ENCODE measurements at regions not wholly inside any gene's neighbourhood (a gene's known extent, or its start where the extent isn't known, plus 50 kb on each side); places are given as distances from the start of the nearest gene placed in this dataset.

DNA sequence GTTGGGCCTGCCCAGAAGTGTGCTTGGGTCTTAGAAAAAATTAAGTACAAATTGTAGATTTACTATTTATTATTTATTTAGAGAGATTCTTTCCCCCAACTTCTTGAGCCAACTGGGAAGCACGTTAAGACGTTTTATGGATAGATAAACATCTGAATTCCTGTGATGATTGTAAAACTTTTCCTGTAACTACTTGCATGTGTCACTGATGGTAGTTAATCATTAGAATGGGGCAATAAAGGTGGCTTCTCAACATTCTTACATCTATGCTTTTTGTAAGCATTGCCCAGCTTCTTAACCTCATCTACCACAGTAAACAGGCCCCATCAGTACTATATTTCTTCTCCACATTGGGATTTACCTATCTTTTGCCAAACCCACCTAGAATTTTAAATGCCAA lies 559.8 kb downstream of the LMO4 start:
- no peak for TF ChIP-seq CBX3 (IDR thresholded peaks at IDR 0.05; ENCODE audit: borderline replicate concordance, low read depth)
- no peak for TF ChIP-seq KAT2A (conservative IDR thresholded peaks at IDR 0.05; ENCODE audit: control insufficient read depth, low read depth, low read length)
- TF ChIP-seq MYB (IDR thresholded peaks at IDR 0.05; ENCODE audit: borderline replicate concordance, low read depth, low read length): no peak
- TF ChIP-seq JUNB (IDR thresholded peaks at IDR 0.05): no peak
- 41% methylated on average over 2 of the region's 2 CpGs for WGBS (ENCODE audit: insufficient coverage, insufficient replicate concordance, low lambda C conversion rate, missing lambda C conversion rate)
- no peak overlapping the region for H3K9ac ChIP-seq (ENCODE audit: control insufficient read depth, insufficient read depth, low read length)
- H3K27ac ChIP-seq (ENCODE audit: control insufficient read depth, insufficient read depth): no peak overlapping the region
- in situ Hi-C loops (cut with MboI): no loop called here
- H3K36me3 ChIP-seq (ENCODE audit: control insufficient read depth in 2 of 2, insufficient read depth in 2 of 2, low read length in 1 of 2): no peaks in the 10 kb centered on the region
- no peak overlapping the region for H3K4me2 ChIP-seq (ENCODE audit: control insufficient read depth, insufficient read depth)
- intact Hi-C loops (cut with micrococcal nuclease; ENCODE audit: unreplicated experiment): no loop called here
- ChIA-PET RAD21 (ENCODE audit: unreplicated experiment) (no interaction called here), SMC1A (ENCODE audit: uncharacterized antibody, unreplicated experiment) (no interaction called here), CTCF (no interaction called here), POLR2A (no interaction called here)
- H2AFZ ChIP-seq (ENCODE audit: control insufficient read depth, low read depth, low read length): no peak overlapping the region
- H3K4me1 ChIP-seq (ENCODE audit: control insufficient read depth, insufficient read depth, low read length): no peaks in the 10 kb centered on the region
- no peaks in the 10 kb centered on the region for H3K27me3 ChIP-seq (replicated peaks in 1 of 2; ENCODE audit: control insufficient read depth in 2 of 2, insufficient read depth in 2 of 2, low read length in 1 of 2)
- no peak for DNase-seq (ENCODE audit: low read depth, low spot score)
- no peak overlapping the region for H3K4me3 ChIP-seq
- H3K9me3 ChIP-seq (replicated peaks; ENCODE audit: control insufficient read depth, insufficient read depth, low read length): no peaks in the 10 kb centered on the region
- H4K20me1 ChIP-seq (ENCODE audit: control insufficient read depth, insufficient read depth): no peaks in the 10 kb centered on the region
- no TSS peak for BruUV-seq (replicated peaks)
- ATAC-seq: no peak
- no peak for FAIRE-seq
- H3K79me2 ChIP-seq (ENCODE audit: control insufficient read depth, insufficient read depth, low read length): no peaks in the 10 kb centered on the region

DNA sequence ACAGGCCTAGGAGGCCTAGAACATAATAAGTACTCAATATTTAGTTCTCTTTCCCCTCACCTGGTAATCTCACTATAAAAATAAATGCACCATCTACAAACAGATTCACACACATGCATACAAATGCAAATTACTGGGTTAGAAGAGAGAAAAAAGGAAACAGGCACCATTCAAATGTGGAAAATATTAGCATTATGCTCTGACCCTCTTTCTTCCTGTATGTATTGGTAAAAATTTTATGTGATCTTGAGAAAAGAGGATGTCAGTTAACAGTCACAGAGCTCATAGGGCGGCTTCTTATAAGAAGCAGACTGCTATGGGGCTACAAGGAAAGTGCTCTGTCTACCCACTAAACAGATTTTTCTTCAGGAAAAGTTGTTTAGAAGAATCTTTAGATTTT lies 565.4 kb downstream of the LMO4 start:
- no peaks in the 10 kb centered on the region for H3K27me3 ChIP-seq (replicated peaks in 1 of 2; ENCODE audit: control insufficient read depth in 2 of 2, insufficient read depth in 2 of 2, low read length in 1 of 2)
- BruUV-seq (replicated peaks): no TSS peak
- H3K27ac ChIP-seq (ENCODE audit: control insufficient read depth, insufficient read depth): no peak overlapping the region
- no peaks in the 10 kb centered on the region for H3K79me2 ChIP-seq (ENCODE audit: control insufficient read depth, insufficient read depth, low read length)
- ChIA-PET SMC1A (ENCODE audit: uncharacterized antibody, unreplicated experiment) (no interaction called here), POLR2A (no interaction called here), RAD21 (ENCODE audit: unreplicated experiment) (no interaction called here), CTCF (no interaction called here)
- ATAC-seq (no peak), DNase-seq (ENCODE audit: low read depth, low spot score) (no peak), FAIRE-seq (no peak)
- in situ Hi-C loops (cut with MboI) (no loop called here), intact Hi-C loops (cut with micrococcal nuclease; ENCODE audit: unreplicated experiment) (no loop called here)
- H3K9me3 ChIP-seq (replicated peaks; ENCODE audit: control insufficient read depth, insufficient read depth, low read length): no peaks in the 10 kb centered on the region
- H3K4me1 ChIP-seq (ENCODE audit: control insufficient read depth, insufficient read depth, low read length): no peaks in the 10 kb centered on the region
- H3K4me2 ChIP-seq (ENCODE audit: control insufficient read depth, insufficient read depth): no peak overlapping the region
- 50% methylated on average over 1 of the region's 1 CpG for WGBS (ENCODE audit: insufficient coverage, insufficient replicate concordance, low lambda C conversion rate, missing lambda C conversion rate)
- no peak overlapping the region for H2AFZ ChIP-seq (ENCODE audit: control insufficient read depth, low read depth, low read length)
- H3K36me3 ChIP-seq (ENCODE audit: control insufficient read depth in 2 of 2, insufficient read depth in 2 of 2, low read length in 1 of 2): no peaks in the 10 kb centered on the region
- H3K9ac ChIP-seq (ENCODE audit: control insufficient read depth, insufficient read depth, low read length): no peak overlapping the region
- no peaks in the 10 kb centered on the region for H4K20me1 ChIP-seq (ENCODE audit: control insufficient read depth, insufficient read depth)
- H3K4me3 ChIP-seq: no peak overlapping the region
- TF ChIP-seq SMC3 (IDR thresholded peaks at IDR 0.05; ENCODE audit: borderline replicate concordance, low read length) (no peak), GATAD2B (conservative IDR thresholded peaks at IDR 0.05; ENCODE audit: low read depth) (no peak), USF2 (IDR thresholded peaks at IDR 0.05; ENCODE audit: borderline replicate concordance, low read depth, low read length) (no peak), TBL1XR1 (IDR thresholded peaks at IDR 0.05; ENCODE audit: low read depth, low read length) (no peak), HDAC6 (IDR thresholded peaks at IDR 0.05; ENCODE audit: unreplicated experiment) (no peak), POU2F2 (IDR thresholded peaks at IDR 0.05; ENCODE audit: borderline replicate concordance, low read depth, low read length) (no peak), FOS (IDR thresholded peaks at IDR 0.05; ENCODE audit: borderline replicate concordance, extremely low read depth, insufficient read length) (no peak), HDGF (IDR thresholded peaks at IDR 0.05) (no peak), STAT3 (IDR thresholded peaks at IDR 0.05; ENCODE audit: low read depth, low read length) (no peak), ASH2L (IDR thresholded peaks at IDR 0.05; ENCODE audit: borderline replicate concordance, low read depth) (no peak), IKZF1 (conservative IDR thresholded peaks at IDR 0.05) (no peak), SKIL (IDR thresholded peaks at IDR 0.05; ENCODE audit: low read depth, poor library complexity, severe bottlenecking) (no peak)
- TF ChIP-seq, protein P1, sequence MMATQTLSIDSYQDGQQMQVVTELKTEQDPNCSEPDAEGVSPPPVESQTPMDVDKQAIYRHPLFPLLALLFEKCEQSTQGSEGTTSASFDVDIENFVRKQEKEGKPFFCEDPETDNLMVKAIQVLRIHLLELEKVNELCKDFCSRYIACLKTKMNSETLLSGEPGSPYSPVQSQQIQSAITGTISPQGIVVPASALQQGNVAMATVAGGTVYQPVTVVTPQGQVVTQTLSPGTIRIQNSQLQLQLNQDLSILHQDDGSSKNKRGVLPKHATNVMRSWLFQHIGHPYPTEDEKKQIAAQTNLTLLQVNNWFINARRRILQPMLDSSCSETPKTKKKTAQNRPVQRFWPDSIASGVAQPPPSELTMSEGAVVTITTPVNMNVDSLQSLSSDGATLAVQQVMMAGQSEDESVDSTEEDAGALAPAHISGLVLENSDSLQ (IDR thresholded peaks at IDR 0.05): no peak

Measured in GM12878 (cell line).